Neural progenitor cell (in vitro differentiated cells): ENCODE measurements at regions not wholly inside any gene's neighbourhood (a gene's known extent, or its start where the extent isn't known, plus 50 kb on each side); places are given as distances from the start of the nearest gene placed in this dataset.
A peak's percentile ranks its signal among the peaks of the same experiment; 100 is the strongest.

Experiments
- DNase-seq: peaks from one replicate; pipeline ENCODE4 v3.0.0-alpha.2; 2016; ENCODE audit warnings: low spot score
- H2AFZ ChIP-seq: fragments of 200-600 bp; sonication (generic); replicated peaks from 2 replicates; pipeline ENCODE4 v1.6.1; 2016; ENCODE audit warnings: antibody characterized with exemption
- H3F3A ChIP-seq: fragments of 200-600 bp; sonication (generic); 2 replicates; pipeline ENCODE4 v1.6.1; 2016; ENCODE audit warnings: antibody characterized with exemption, low read depth
- H3K27ac ChIP-seq: fragments of 200-600 bp; sonication (generic); 2 replicates; pipeline ENCODE4 v1.5.1; 2016; ENCODE audit warnings: mild to moderate bottlenecking
- H3K27me3 ChIP-seq: fragments of 200-600 bp; sonication (generic); 2 replicates; pipeline ENCODE4 v1.6.1; 2016; ENCODE audit warnings: mild to moderate bottlenecking, moderate library complexity
- H3K36me3 ChIP-seq: fragments of 200-600 bp; sonication (generic); 2 replicates; pipeline ENCODE4 v1.5.1; 2016
- H3K4me1 ChIP-seq: fragments of 200-600 bp; sonication (generic); 2 replicates; pipeline ENCODE4 v1.6.1; 2016; ENCODE audit warnings: mixed run types
- H3K4me2 ChIP-seq: fragments of 200-600 bp; sonication (generic); 2 replicates; pipeline ENCODE4 v1.6.1; 2016
- H3K4me3 ChIP-seq: fragments of 200-600 bp; sonication (generic); 2 replicates; pipeline ENCODE4 v1.5.1; 2016
- H3K79me2 ChIP-seq: fragments of 200-600 bp; sonication (generic); 2 replicates; pipeline ENCODE4 v1.6.1; 2016; ENCODE audit warnings: low read depth
- H3K9ac ChIP-seq: fragments of 200-600 bp; sonication (generic); 2 replicates; pipeline ENCODE4 v1.6.1; 2016
- H3K9me3 ChIP-seq: fragments of 200-600 bp; sonication (generic); 2 replicates; pipeline ENCODE4 v1.5.1; 2016; ENCODE audit warnings: low read depth
- H4K20me1 ChIP-seq: fragments of 200-600 bp; sonication (generic); 2 replicates; pipeline ENCODE4 v1.6.1; 2016; ENCODE audit warnings: low read depth
- H3K27ac Mint-ChIP-seq: 3 replicates; pipeline ENCODE4 v1.8.0; 2021; ENCODE audit warnings: mixed read lengths
- H3K27me3 Mint-ChIP-seq: 2 replicates; pipeline ENCODE4 v1.8.0; 2022; ENCODE audit warnings: low read depth, mild to moderate bottlenecking, inconsistent platforms, moderate library complexity, mixed read lengths; ENCODE audit not compliant: insufficient read depth
- H3K36me3 Mint-ChIP-seq: 3 replicates; pipeline ENCODE4 v1.8.0; 2021; ENCODE audit warnings: mixed read lengths
- H3K4me1 Mint-ChIP-seq: 3 replicates; pipeline ENCODE4 v1.8.0; 2021; ENCODE audit warnings: mixed read lengths
- H3K4me3 Mint-ChIP-seq: 3 replicates; pipeline ENCODE4 v1.8.0; 2021; ENCODE audit warnings: mild to moderate bottlenecking, moderate library complexity, mixed read lengths
- H3K9me3 Mint-ChIP-seq: 3 replicates; pipeline ENCODE4 v1.8.0; 2020; ENCODE audit warnings: mixed read lengths
- CTCF ChIP-seq: fragments of 200-600 bp; sonication (generic); IDR thresholded peaks from 2 replicates; pipeline ENCODE4 v1.5.1; 2017; ENCODE audit warnings: antibody characterized with exemption, mild to moderate bottlenecking
- EZH2 ChIP-seq: fragments of 200-600 bp; sonication (generic); IDR thresholded peaks from 2 replicates; pipeline ENCODE4 v1.6.1; 2017; ENCODE audit warnings: antibody characterized with exemption, mild to moderate bottlenecking, moderate library complexity
- EZH2phosphoT487 ChIP-seq: fragments of 200-600 bp; sonication (generic); IDR thresholded peaks from 2 replicates; pipeline ENCODE4 v1.6.1; 2017; ENCODE audit warnings: antibody characterized with exemption

DNA sequence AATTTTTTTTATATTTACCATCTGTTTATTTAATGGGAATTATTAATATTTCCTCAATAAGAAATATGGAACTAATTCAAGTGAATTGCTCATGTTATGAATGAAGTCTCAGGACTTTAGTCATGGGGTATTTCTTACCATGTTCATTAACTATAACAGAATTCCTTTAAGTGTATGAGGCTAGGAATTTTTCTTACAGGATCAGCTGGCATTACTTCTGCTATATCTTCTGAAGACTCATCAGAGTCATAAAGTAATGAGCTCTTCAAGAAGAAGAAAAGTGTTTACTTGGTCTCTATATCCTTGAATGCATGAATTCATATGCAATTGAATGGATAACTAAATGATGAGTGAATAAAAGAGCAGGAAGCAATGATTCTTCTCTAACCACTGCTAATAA is 486.8 kb upstream of the THBS1 start:
- TF ChIP-seq EZH2 (no peak), EZH2phosphoT487 (no peak), CTCF (no peak)
- H3K9me3 Mint-ChIP-seq, result no peaks in the 10 kb centered on the region
- Histone ChIP-seq H3K36me3 (no peaks in the 10 kb centered on the region), H3K4me3 (no peak overlapping the region), H2AFZ (no peak overlapping the region), H4K20me1 (no peaks in the 10 kb centered on the region), H3K27ac (no peak overlapping the region), H3K9ac (no peak overlapping the region), H3K79me2 (no peaks in the 10 kb centered on the region), H3K27me3 (no peaks in the 10 kb centered on the region), H3F3A (peaks cover 34% of the 10 kb centered on the region), H3K4me2 (no peak overlapping the region), H3K4me1 (peaks cover 45% of the 10 kb centered on the region), H3K9me3 (no peaks in the 10 kb centered on the region)
- no peak for DNase-seq
- H3K4me3 Mint-ChIP-seq, result no peak overlapping the region
- H3K36me3 Mint-ChIP-seq, result no peaks in the 10 kb centered on the region
- H3K27ac Mint-ChIP-seq, result no peak overlapping the region
- peaks cover 6% of the 10 kb centered on the region for H3K27me3 Mint-ChIP-seq
- peaks cover 46% of the 10 kb centered on the region for H3K4me1 Mint-ChIP-seq

- no peaks in the 10 kb centered on the region for H3K9me3 ChIP-seq
- peak overlapping the region; percentile 70 for H3K4me2 ChIP-seq
- peak; percentile 45 for DNase-seq
- peak overlapping the region; percentile 52 for H3K27ac ChIP-seq
- H3K79me2 ChIP-seq, result no peaks in the 10 kb centered on the region
- H3F3A ChIP-seq, result peaks cover 27% of the 10 kb centered on the region
- H3K9ac ChIP-seq, result no peak overlapping the region
- H3K4me3 ChIP-seq, result no peak overlapping the region
- H4K20me1 ChIP-seq, result no peaks in the 10 kb centered on the region
- H3K36me3 Mint-ChIP-seq, result no peaks in the 10 kb centered on the region
- H3K27ac Mint-ChIP-seq, result peak overlapping the region; percentile 54
- no peaks in the 10 kb centered on the region for H3K9me3 Mint-ChIP-seq
- no peaks in the 10 kb centered on the region for H3K27me3 ChIP-seq
- H3K4me1 ChIP-seq, result peaks cover 40% of the 10 kb centered on the region
- peaks cover 40% of the 10 kb centered on the region for H3K4me1 Mint-ChIP-seq
- H2AFZ ChIP-seq, result no peak overlapping the region
- H3K36me3 ChIP-seq, result no peaks in the 10 kb centered on the region
- H3K4me3 Mint-ChIP-seq, result peak overlapping the region; percentile 13
- H3K27me3 Mint-ChIP-seq, result peaks cover 4% of the 10 kb centered on the region
- TF ChIP-seq EZH2phosphoT487 (no peak), CTCF (no peak), EZH2 (no peak)
These were observed 485.5 kb upstream of the THBS1 start for GRCh38 chr15:39095218-39095879.

DNA sequence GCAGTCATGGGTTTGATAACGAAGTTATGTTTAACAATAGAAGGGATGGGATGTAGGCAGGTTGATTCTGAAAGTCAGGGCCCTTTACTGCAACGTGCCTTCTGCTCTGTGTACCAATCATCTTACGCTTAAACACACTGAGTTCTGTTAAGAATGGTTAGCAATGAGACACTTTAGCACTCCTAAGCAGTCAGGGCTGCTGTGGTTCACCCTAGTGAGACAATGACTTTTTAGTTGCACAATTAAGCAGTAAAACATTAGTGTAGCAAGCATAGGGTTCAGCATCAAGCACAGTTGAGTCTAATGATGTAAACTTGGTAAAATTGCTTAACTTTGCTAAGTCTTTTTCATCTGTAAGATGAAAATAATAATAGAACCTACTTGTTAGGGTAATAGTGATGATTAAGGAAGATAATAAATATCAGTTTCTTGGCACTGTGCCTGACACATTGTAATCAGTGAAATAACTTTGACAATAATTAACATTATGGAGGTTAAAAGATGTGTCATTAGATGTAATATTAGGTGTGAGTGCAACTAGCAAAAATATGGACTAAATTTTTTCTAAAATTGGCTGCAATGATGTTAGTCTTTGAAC is 484.2 kb upstream of the THBS1 start:
- no peak for DNase-seq
- peaks cover 27% of the 10 kb centered on the region for H3F3A ChIP-seq
- no peaks in the 10 kb centered on the region for H3K36me3 Mint-ChIP-seq
- H3K9me3 Mint-ChIP-seq, result no peaks in the 10 kb centered on the region
- H3K27me3 Mint-ChIP-seq, result peaks cover 2% of the 10 kb centered on the region
- peaks cover 31% of the 10 kb centered on the region for H3K4me1 Mint-ChIP-seq
- TF ChIP-seq EZH2 (no peak), CTCF (no peak), EZH2phosphoT487 (no peak)
- peaks cover 40% of the 10 kb centered on the region for H3K4me1 ChIP-seq
- no peak overlapping the region for H3K4me2 ChIP-seq
- no peak overlapping the region for H3K27ac Mint-ChIP-seq
- H2AFZ ChIP-seq, result peak overlapping the region; percentile 46
- no peaks in the 10 kb centered on the region for H4K20me1 ChIP-seq
- H3K9ac ChIP-seq, result no peak overlapping the region
- no peaks in the 10 kb centered on the region for H3K27me3 ChIP-seq
- H3K9me3 ChIP-seq, result no peaks in the 10 kb centered on the region
- no peak overlapping the region for H3K4me3 ChIP-seq
- H3K36me3 ChIP-seq, result no peaks in the 10 kb centered on the region
- H3K79me2 ChIP-seq, result no peaks in the 10 kb centered on the region
- H3K4me3 Mint-ChIP-seq, result no peak overlapping the region
- H3K27ac ChIP-seq, result no peak overlapping the region
